Transverse colon (tissue), 4 donors: ENCODE measurements at regions not wholly inside any gene's neighbourhood (a gene's known extent, or its start where the extent isn't known, plus 50 kb on each side); places are given as distances from the start of the nearest gene placed in this dataset.

Experiments used
- DNase-seq: peaks from one replicate; pipeline ENCODE4 v3.0.0-alpha.2; 2019
- H3K27ac ChIP-seq, 4 donors: fragments of 200-600 bp; sonication (generic); 2 replicates each; pipeline ENCODE4 v1.5.1; 2016 to 2018; ENCODE audit warnings: inconsistent platforms in 4 of 4
- H3K27me3 ChIP-seq: fragments of 200-600 bp; sonication (generic); 2 replicates; pipeline ENCODE4 v1.5.1; 2017; ENCODE audit warnings: inconsistent platforms
- H3K36me3 ChIP-seq, 4 donors: fragments of 200-600 bp; sonication (generic); 2 replicates each; pipeline ENCODE4 v1.5.1; 2017 to 2019; ENCODE audit warnings: inconsistent platforms in 4 of 4
- H3K4me1 ChIP-seq, 4 donors: fragments of 200-600 bp; sonication (generic); 2 replicates each; pipeline ENCODE4 v1.5.1; 2017 to 2020; ENCODE audit warnings: inconsistent platforms in 4 of 4
- H3K4me3 ChIP-seq, 4 donors: fragments of 200-600 bp; sonication (generic); 1 replicate in 1 of 4; 2 replicates in 3 of 4; pipeline versions ENCODE4 v1.5.1 to v1.6.1; 2017 to 2019; ENCODE audit warnings: inconsistent platforms in 4 of 4
- H3K9me3 ChIP-seq, 2 donors: fragments of 200-600 bp; sonication (generic); 2 replicates each; pipeline ENCODE4 v1.5.1; 2017 to 2019; ENCODE audit warnings: inconsistent platforms in 2 of 2
- EP300 ChIP-seq: sonication (generic); formaldehyde crosslinking; IDR thresholded peaks from one replicate; pipeline ENCODE4 v1.6.1; 2017; ENCODE audit warnings: antibody characterized with exemption, low read depth
- POLR2A ChIP-seq: fragments of 450-650 bp; IDR thresholded peaks from one replicate; pipeline ENCODE4 v1.6.1; 2016; ENCODE audit warnings: antibody characterized with exemption, mild to moderate bottlenecking, moderate library complexity
- POLR2AphosphoS5 ChIP-seq, 3 donors: sonication (generic); formaldehyde crosslinking; IDR thresholded peaks; one replicate each; pipeline ENCODE4 v1.6.1; 2016; ENCODE audit warnings: antibody characterized with exemption in 3 of 3
- WGBS, 2 donors: methylation state at CpG; one replicate each; pipeline ENCODE4 v1.1.5; 2018; ENCODE audit warnings: low coverage in 1 of 2; 5-methylcytosine and 5-hydroxymethylcytosine counted together
- in situ Hi-C, 4 donors: fragments of 200-750 bp; cut with MboI; loops; one replicate each; pipeline versions ENCODE4 v1.15.0 to v1.15.1; 2017; ENCODE audit warnings: low sequenced_read_pairs in 3 of 4, low pct_ligation_motif_present in 1 of 4, low pct_unique_long_range_greater_than_20kb in 1 of 4
- intact Hi-C: fragments of 100-400 bp; cut with DNase I; formaldehyde crosslinking; loops from one replicate; pipeline ENCODE4 v1.15.1; 2023; ENCODE audit warnings: low total_unique reads
- TF ChIP-seq, protein P1 (sequence below), 5 experiments: fragments of 200-600 bp in 3 of 5; fragments of 450-650 bp in 2 of 5; sonication (generic) in 3 of 5; IDR thresholded peaks; 1 replicate in 2 of 5; 2 replicates in 3 of 5; pipeline ENCODE4 v1.5.1; 2016 to 2017; ENCODE audit warnings: antibody characterized with exemption in 5 of 5, inconsistent platforms in 3 of 5, mild to moderate bottlenecking in 2 of 5, moderate library complexity in 1 of 5

DNA sequence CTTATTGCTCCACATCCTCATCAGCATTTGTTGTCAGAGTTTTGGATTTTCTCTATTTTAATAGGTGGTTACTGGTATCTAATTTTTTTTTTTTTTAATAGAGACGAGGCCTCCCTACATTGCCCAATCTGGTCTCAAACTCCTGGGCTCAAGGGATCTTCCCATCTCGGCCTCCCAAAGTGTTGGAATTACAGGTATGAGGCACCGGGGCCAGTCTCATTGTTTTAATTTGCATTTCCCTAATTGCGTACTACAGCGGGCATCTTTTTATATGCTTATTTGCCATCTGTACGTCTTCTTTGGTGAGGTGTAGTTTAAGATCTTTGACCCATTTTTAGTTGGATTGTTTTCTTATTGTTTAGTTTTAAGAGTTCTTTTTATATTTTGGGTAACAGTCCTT, 210.4 kb upstream of the SULF2 start:
- intact Hi-C loops (no loop called here), in situ Hi-C loops (no loop called here)
- peaks cover 0 to 6% of the 10 kb centered on the region in 2 donors for H3K9me3 ChIP-seq
- no peak for DNase-seq
- H3K4me3 ChIP-seq = no peak overlapping the region
- no peaks in the 10 kb centered on the region for H3K36me3 ChIP-seq
- WGBS, 2 donors = 70 to 79% methylated on average over 2 to 6 of the region's 6 CpGs
- no peak overlapping the region for H3K27ac ChIP-seq
- H3K4me1 ChIP-seq = no peaks in the 10 kb centered on the region
- TF ChIP-seq, protein P1, sequence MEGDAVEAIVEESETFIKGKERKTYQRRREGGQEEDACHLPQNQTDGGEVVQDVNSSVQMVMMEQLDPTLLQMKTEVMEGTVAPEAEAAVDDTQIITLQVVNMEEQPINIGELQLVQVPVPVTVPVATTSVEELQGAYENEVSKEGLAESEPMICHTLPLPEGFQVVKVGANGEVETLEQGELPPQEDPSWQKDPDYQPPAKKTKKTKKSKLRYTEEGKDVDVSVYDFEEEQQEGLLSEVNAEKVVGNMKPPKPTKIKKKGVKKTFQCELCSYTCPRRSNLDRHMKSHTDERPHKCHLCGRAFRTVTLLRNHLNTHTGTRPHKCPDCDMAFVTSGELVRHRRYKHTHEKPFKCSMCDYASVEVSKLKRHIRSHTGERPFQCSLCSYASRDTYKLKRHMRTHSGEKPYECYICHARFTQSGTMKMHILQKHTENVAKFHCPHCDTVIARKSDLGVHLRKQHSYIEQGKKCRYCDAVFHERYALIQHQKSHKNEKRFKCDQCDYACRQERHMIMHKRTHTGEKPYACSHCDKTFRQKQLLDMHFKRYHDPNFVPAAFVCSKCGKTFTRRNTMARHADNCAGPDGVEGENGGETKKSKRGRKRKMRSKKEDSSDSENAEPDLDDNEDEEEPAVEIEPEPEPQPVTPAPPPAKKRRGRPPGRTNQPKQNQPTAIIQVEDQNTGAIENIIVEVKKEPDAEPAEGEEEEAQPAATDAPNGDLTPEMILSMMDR (IDR thresholded peaks at IDR 0.05) = no peak
- TF ChIP-seq POLR2AphosphoS5 (IDR thresholded peaks at IDR 0.05) (no peak), POLR2A (no peak), EP300 (no peak)
- no peaks in the 10 kb centered on the region for H3K27me3 ChIP-seq

DNA sequence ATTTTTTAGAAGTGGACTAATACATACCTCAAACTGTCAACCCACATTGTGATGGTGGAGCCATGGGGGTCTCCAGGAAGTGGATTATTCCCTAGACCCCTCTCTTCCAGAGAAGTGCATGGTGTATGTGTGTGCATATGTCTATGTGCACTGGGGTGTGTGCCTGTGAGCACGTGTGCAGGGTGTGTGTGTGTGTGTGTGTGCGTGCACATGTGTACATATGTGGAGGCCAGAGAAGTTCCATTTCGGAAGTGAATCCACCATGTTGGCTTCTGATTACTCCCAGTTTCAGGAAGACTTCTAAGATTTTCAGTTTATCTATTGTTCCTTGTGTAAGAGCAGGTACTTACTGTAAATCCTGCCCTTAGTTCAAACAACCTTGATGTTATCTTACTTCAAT, 208.5 kb upstream of the SULF2 start:
- no peak for TF ChIP-seq POLR2AphosphoS5 (IDR thresholded peaks at IDR 0.05)
- TF ChIP-seq, protein P1 (IDR thresholded peaks at IDR 0.05) = no peak
- TF ChIP-seq EP300 = no peak
- no peak for TF ChIP-seq POLR2A
- Histone ChIP-seq H3K36me3 (no peaks in the 10 kb centered on the region), H3K9me3 (peaks cover 0 to 6% of the 10 kb centered on the region in 2 donors), H3K4me1 (peaks cover 4 to 7% (median 5%) of the 10 kb centered on the region in 4 donors), H3K4me3 (no peak overlapping the region), H3K27ac (no peak overlapping the region), H3K27me3 (no peaks in the 10 kb centered on the region)
- intact Hi-C loops (no loop called here), in situ Hi-C loops (no loop called here)
- WGBS, 2 donors = 96% methylated on average over 3 of the region's 3 CpGs; no CpG with 5 or more reads in 1 of the 2 donors
- no peak for DNase-seq

DNA sequence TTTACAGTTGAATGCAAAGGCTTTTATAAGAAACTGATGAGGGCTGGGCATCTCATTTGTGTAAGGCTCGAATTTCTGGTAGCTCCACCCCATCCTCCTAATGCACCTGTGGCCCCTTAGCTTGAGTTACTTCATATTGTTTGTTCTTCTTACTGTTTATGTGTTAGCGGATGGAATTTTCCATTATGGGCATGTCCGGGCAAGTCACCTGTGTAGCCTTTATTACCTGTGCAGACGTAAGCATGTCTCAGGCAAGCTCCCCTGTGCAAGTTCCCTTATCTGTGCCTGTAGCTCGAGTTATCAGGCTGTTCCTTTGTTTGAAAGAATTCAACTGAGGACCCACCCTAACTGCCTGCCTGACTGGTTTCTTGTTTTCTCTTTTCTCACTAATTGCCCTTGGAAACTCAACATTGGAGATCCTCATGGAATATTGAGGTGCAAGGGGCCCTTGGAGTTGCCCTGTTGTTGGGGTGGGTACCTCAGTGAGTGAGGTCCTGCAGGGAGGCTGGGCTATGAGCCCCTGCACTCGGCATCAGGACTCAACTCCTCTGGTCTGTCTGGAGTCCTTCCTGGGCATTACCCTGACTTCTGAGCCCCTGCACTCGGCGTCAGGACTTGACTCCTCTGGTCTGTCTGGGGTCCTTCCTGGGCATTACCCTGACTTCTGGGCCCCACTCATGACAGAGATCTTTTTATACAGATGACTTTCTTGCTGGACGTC, 207.9 kb upstream of the SULF2 start:
- Histone ChIP-seq H3K4me3 (no peak overlapping the region), H3K27ac (no peak overlapping the region), H3K27me3 (no peaks in the 10 kb centered on the region), H3K4me1 (peaks cover 4 to 7% (median 5%) of the 10 kb centered on the region in 4 donors), H3K9me3 (peaks cover 0 to 6% of the 10 kb centered on the region in 2 donors), H3K36me3 (no peaks in the 10 kb centered on the region)
- 67 to 71% methylated on average over 5 to 9 of the region's 9 CpGs for WGBS, 2 donors
- DNase-seq = no peak
- in situ Hi-C loops (no loop called here), intact Hi-C loops (no loop called here)
- TF ChIP-seq EP300 (no peak), POLR2AphosphoS5 (IDR thresholded peaks at IDR 0.05) (no peak), POLR2A (no peak)
- TF ChIP-seq, protein P1 (IDR thresholded peaks at IDR 0.05) = no peak

DNA sequence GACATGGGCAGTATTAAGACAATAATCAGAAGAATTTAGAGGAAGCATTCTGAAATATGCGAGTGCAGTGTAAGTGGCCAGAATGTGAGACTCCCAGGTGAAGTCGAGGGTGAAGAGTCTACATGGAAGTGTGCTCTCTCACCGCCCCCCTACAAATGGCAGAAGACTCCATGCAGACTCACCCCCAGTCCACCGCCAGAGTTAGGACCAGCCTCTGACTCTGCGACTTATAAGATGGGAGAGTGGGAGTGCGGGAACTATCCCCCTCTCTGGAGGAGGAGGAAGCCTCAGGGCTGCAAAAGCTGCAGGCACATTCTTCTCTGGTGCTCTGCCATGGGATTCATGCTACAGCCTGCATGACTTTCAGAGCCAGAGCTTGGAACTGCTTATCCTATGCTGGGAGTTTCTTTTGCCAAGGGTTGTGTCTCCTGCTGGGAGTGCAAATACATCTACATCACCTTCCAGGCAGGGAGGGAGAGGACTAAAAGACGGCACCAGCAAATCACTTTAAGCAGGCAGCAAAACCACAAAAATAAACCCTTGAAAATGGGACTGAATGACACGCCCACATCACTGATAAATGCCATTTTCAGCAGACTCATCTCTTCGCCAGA, 206.7 kb upstream of the SULF2 start:
- TF ChIP-seq POLR2AphosphoS5 (IDR thresholded peaks at IDR 0.05) (no peak), POLR2A (no peak), EP300 (no peak)
- TF ChIP-seq, protein P1 (IDR thresholded peaks at IDR 0.05) = no peak
- Histone ChIP-seq H3K9me3 (peaks cover 0 to 6% of the 10 kb centered on the region in 2 donors), H3K4me1 (peaks cover 4 to 7% (median 5%) of the 10 kb centered on the region in 4 donors), H3K4me3 (no peak overlapping the region), H3K27ac (no peak overlapping the region), H3K36me3 (no peaks in the 10 kb centered on the region), H3K27me3 (no peaks in the 10 kb centered on the region)
- 45 to 75% methylated on average over 2 to 9 of the region's 9 CpGs for WGBS, 2 donors
- DNase-seq = no peak
- in situ Hi-C loops = no loop called here
- intact Hi-C loops = no loop called here
